ENCODE measurements at regions not wholly inside any gene's neighbourhood (a gene's known extent, or its start where the extent isn't known, plus 50 kb on each side); places are given as distances from the start of the nearest gene placed in this dataset.
"Not testable (repeated sequence)": the region's sequence is repeated elsewhere in the genome, so short reads cannot be mapped to it uniquely, and the experiment has no call there.

- not testable (repeated sequence) for DNase-seq
These were observed 88.5 kb upstream of the CDC42EP3 start for GRCh38 chr2:37759989-37760388.

DNA sequence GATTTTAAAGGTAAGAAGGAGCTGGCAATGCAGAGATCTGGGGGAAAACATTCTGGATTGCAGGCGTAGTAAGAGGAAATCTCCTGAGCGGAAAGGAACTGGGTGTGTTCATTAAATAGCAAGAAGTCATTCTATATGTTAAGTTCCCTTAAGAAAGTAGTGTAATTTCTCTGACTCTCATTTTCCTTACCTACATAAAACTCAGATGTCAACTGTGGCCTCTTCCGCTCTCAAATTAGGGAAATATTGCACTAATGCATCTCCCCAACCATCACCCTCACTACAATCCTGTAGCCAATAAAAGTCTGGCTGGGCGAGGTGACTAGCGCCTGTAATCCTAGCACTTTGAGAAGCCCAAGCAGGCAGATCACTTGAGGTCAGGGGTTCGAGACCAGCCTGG lies 89.0 kb upstream of the CDC42EP3 start:
- no peak for DNase-seq

GRCh38 chr2:37762281-37762680 lies 90.8 kb upstream of the CDC42EP3 start:
- not testable (repeated sequence) for DNase-seq

GRCh38 chr2:37764739-37765138 lies 93.3 kb upstream of the CDC42EP3 start:
- no peak for DNase-seq

DNA sequence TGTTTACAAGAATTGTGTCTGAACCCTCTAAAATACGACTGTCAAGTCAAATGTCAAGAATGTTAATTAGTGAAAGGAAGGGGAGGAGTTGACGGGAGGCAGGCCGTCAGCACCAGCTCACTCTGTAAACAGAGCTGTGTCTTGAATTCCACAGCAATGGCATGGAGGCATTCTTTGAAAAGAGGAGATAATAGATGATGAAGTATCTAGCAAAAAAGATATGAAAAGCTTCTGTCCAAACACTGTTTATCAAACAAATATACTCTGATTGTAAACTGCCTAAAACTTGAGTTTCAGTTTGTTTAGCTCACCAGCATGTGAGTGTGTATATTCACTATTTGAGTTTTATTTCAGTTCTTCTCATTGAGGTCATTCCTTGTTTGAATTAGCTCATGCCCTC lies 94.7 kb upstream of the CDC42EP3 start:
- DNase-seq = no peak

GRCh38 chr2:37767046-37767445 lies 95.6 kb upstream of the CDC42EP3 start:
- no peak for DNase-seq

DNA sequence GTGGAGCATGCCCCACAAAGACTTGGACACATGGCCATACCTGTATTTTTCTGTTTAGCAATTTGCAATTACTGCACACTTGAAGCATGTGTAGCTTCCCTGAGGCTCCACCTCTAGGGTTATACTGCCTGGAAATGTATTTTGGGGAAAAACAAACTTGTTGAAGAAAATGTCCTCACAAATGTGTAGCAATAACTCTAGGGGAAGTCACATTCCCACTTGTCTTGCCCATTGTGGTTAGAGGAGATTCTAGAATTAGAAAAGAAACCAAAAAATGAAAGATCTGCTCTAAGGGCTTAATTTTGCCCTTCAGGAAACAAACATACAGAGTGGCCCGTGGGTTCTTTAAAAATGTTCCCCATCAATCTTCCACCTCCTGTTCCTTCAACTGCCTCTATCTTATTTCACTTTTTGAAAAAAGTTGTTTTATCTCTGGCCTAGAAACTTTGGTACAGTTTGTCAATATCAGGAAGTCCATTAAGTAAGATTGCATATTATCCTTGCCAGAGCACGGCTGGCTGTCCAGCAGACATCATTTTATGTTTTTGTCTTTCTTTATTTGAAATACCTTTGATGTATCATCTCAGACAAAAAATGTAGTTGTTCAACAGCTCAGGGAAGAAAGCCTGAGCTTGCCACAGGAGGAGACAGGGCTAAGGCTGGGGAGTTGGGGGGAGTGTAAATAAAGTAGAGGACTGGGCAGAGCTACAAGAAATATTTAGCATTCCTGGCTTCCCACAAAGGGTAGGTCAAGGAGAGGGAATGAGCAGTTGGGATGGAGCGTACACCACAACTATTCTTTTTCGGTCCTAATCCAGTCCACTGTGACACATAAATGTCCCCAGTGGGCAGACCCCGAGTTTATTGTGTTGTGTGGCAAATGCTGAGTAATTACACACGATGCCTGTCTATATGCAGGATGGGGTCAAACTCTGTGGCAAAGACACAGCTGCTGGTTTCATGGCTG lies 96.8 kb upstream of the CDC42EP3 start:
- no peak for DNase-seq

GRCh38 chr2:37769551-37769950 lies 98.1 kb upstream of the CDC42EP3 start:
- DNase-seq = no peak

- DNase-seq = no peak
These were observed 99.4 kb upstream of the CDC42EP3 start for GRCh38 chr2:37770797-37771196.

GRCh38 chr2:37771600-37772088 lies 100.2 kb upstream of the CDC42EP3 start:
- no peak for DNase-seq

DNA sequence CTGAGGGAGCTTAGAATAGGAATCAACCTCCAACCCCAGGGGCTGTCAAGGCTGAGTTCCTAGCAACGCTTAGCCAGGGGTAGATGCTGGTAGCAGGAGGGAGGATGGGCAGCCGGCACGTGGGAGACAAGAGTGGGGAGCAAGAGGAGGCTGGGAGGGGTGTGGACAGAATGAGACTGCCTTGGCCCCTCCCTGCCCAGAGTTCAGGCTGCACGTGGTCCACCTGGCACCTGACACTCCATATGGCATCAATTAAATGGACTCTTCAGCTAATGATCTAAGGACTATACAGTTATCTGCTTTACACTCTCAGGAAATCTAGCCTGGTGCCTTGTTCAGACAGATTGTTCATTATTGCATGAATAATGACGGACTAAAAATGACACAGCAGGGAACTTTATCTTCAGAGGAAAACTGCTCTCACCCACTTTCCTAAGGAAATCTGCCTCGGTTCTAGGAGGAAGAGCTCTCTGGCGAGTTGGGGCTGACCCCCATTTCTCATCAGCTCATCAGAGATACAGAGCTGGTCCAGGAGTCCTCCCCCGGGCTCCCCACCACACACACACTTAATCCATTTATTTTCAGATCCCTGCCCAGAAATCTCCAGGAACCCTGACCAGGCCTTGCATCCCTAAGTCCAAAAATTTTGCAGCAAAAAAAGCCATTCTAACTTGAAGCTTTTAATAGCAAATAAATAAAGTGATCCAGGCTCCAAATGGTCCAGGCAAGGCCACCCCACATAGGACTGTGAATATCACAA lies 102.1 kb upstream of the CDC42EP3 start:
- peak; percentile 87 for DNase-seq

DNA sequence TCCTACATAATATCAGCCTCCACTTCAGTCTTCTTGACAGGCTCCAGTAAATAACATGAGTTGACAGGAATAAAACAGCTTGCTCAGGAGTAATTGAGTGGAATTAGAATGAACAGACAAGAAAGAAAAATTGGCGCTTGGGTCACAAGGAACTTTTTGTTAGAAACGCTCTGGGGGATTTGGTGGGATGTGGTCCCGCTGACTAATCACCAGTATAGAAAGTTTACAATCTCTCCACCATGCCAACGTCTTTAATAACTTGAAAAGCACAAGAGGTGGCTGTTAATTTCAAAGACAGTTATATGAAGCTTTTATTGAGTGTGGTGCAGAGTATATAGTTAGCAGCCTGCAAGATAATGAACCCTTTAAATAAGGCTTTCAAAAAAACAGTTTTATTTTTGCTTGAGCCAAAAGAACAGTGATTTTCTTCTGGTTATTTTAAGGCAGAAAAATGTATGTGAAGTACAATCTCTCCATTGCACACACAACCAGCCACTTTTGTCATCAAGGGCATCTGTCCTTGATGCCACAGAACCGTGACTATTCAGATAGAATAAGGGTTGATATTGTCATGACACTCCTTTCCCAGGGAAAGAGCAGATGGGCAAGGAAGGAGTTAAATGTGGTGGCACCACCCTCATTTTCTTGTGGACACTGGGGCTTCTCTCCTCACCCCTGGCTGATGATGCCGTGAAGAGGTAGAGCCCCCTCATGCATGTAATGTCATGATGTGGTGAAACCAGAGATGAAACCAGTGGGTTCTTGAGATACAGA lies 102.9 kb upstream of the CDC42EP3 start:
- peak; percentile 72 for DNase-seq

- peak; percentile 11 for DNase-seq
These were observed 103.8 kb upstream of the CDC42EP3 start for GRCh38 chr2:37774976-37775907.

- peak; percentile 10 for DNase-seq
These were observed 104.4 kb upstream of the CDC42EP3 start for GRCh38 chr2:37775908-37776250.

- peak; percentile 11 for DNase-seq
These were observed 105.0 kb upstream of the CDC42EP3 start for GRCh38 chr2:37776487-37776886.

DNA sequence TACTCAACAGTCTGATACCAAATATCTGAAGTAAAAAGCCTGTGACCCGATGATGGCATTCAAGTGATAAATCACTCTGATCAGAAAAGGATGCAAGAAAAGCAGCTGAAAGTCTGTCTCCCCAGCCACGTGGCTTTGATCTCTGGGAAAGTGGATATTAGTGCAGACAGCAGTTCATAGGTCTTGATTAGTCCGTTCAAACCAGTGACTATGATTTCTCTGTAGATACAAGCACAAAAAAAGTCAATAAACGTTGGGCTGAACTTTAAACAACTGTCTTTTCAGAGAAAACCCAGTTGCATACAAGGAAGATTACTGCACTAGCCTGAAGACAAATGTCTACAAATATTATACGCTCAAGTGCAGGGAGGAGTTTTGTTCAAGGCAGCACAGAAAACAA lies 107.7 kb upstream of the CDC42EP3 start:
- DNase-seq = peak; percentile 44

DNA sequence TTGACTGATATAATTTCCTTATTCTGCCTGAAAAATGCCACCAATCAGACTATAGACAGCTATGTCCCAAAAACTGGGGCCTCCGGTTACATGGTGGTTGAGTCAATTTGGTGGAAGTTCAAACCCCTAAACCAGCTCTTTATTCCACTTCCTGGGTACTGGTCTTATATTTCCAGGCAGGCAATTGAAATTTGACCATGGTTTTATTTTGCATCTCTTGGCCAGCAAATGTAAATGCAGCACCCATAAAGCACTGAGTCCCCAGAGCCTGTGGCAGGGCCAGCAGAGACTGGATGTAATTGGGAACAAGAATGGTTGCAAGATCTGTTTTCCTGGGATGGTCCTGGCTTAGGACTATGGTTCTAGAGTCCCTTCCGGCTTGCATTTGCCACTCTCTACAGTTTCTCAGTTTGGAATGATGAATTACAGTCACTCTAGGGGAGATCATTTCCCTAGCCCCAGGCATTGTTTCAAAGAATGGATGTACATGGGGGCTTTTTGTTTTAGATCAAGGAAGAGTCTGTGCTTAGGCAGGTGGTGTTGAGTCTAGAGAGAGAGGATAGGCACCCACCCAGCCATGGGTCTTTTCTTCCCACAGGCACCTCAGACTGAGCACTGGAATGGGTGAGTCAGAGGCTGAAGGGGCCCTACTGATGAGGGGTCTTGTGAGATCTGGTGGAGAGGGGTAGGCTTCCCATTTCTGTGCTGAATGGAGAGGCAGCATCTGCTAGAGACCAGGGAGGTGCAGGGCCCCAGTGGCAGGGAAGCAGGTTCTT lies 108.4 kb upstream of the CDC42EP3 start:
- no peak for DNase-seq

DNA sequence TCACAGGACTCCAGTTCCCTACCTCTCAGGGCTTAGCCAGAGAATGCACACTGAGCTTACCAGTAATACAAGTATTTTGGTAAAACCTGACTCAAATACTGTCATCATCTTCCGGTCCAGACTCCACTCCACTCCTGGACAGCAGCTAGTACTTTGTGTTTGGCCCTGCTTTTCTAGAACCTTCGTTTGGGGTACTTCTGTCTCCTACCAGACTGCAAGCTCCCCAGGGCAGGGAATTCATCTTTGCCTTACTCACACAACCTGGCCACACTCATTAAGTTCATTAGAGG lies 108.9 kb upstream of the CDC42EP3 start:
- no peak for DNase-seq

DNA sequence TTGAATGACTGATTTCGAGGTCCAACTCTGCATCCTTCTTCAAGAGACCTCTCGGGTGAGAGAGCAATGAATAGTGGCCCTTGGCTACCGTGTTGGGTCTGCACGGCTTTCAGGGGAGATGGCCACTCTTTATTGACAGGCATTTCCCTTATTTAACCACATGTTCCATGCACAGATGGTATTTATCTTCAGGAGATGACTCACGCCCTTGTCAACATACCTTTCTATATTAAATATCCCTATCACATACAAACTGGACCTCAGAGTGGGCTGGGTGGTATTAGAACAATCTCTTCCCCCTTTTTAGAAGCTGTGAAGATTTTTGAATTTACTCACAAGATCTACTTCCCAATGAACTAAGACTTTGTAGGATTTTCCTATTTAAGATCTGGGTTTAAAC lies 109.6 kb upstream of the CDC42EP3 start:
- DNase-seq = no peak

DNA sequence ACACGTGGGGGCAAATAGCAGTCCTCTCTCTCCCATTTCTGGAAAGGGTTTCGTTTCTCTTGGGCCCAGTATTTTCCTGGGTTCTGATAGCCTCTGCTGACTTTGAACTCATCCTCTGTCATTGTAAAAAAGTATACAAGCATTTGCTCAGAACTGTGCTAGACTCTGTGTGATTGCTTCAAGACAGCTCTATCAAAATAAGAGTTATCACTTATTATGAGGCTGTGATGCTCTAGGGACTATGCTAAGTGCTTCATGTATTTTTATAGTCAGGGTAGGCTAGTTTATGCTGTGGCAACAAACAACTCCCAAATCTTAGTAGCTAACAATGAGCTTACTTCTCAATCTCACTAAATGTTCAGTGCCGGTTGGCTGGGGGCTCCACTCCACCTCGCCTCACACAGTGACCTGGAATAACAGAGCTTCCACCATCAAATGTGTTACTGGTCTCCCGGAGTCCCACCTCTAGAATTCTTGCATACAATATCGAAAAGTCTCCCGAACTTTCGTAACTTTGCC lies 110.8 kb upstream of the CDC42EP3 start:
- DNase-seq = no peak

DNA sequence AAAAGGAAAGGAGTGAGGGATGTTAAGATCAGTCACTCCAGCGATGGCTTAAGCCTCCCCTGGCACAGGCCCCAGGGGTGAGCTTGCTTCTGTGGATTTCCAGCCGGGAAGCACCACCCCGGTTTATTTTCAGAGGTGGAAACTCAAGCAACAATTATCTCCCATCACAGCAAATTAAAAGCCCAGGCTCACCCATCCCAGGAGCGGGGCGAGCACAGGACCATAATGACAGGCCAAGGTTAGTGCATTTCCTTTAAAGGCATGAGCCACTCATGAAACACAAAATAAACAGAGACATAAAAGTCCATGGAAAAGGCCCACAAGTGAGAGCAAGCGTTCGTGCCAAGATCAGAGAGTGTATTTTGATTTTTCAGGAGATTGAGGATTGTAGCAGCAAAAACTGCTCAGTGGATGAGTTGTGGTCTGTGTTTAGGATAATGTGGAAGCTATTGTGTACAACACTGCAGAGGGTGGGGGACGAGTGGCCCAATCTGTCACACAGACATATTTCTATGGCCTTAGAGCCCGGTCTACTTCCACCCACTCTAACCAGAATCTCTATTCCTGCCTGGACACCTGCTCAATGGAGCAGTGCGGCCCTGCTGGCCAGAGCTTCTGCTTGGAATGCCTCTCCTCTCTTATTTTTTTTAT lies 111.4 kb upstream of the CDC42EP3 start:
- no peak for DNase-seq

All from retina (tissue), 1 donor.